K562 (cell line): ENCODE measurements at regions not wholly inside any gene's neighbourhood (a gene's known extent, or its start where the extent isn't known, plus 50 kb on each side); places are given as distances from the start of the nearest gene placed in this dataset.
A peak's percentile ranks its signal among the peaks of the same experiment; 100 is the strongest.

Experiments used
- ATAC-seq: fragments of 200-7000 bp; cut with Tn5 transposase; 3 replicates; pipeline ENCODE4 v1.9.1; 2020; ENCODE audit warnings: moderate library complexity
- BruUV-seq: library from RNA; stranded (reverse); fragments of 400-500 nt; replicated peaks from 2 replicates; lab custom pipeline; 2021; lab: Mats Ljungman, UMichigan
- CTCF ChIA-PET: fragments of 300-600 bp; formaldehyde crosslinking; extraction: SDS; loops from one replicate; lab custom pipeline; 2021; ENCODE audit warnings: low intra/inter-chr PET ratio; lab: Yijun Ruan, JAX
- POLR2A ChIA-PET: fragments of 300-600, 350-650 bp; sonication (Branson Sonifier 250); formaldehyde crosslinking; extraction: SDS; loops from one replicate; lab custom pipeline; 2021; ENCODE audit warnings: antibody characterized with exemption, inconsistent platforms; lab: Yijun Ruan, JAX
- DNase-seq, 4 experiments: peaks; one replicate each; pipeline versions ENCODE4 v3.0.0 to v3.0.0-alpha.2; 2011 to 2018; ENCODE audit warnings: low spot score in 3 of 4, mixed read lengths in 3 of 4; ENCODE audit errors: extremely low read depth in 1 of 4
- FAIRE-seq: peaks from 2 replicates; lab custom pipeline; 2011; peaks lifted over from hg19 to GRCh38; lab: Jason Lieb, UNC
- H2AFZ ChIP-seq: 2 replicates; pipeline ENCODE4 v1.6.0; 2011; ENCODE audit warnings: low read depth, low read length, control low read depth, inconsistent platforms
- H3K27ac ChIP-seq: fragments of 200-600 bp; 3 replicates; pipeline ENCODE4 v1.8.0; 2011; ENCODE audit warnings: low read depth, mild to moderate bottlenecking, control low read depth, inconsistent platforms, low read length, moderate library complexity, mixed read lengths; ENCODE audit errors: extremely low read depth
- H3K27me3 ChIP-seq, 2 experiments: fragments of 300-600 bp in 1 of 2; 2 replicates in 1 of 2; 3 replicates in 1 of 2; pipeline versions ENCODE4 v1.6.0 to v1.8.0; 2011; ENCODE audit warnings: inconsistent platforms in 2 of 2, low read length in 2 of 2, mild to moderate bottlenecking in 1 of 2, mixed read lengths in 1 of 2, moderate library complexity in 1 of 2; ENCODE audit not compliant: control insufficient read depth in 2 of 2, insufficient read depth in 2 of 2
- H3K36me3 ChIP-seq: fragments of 300-600 bp; 3 replicates; pipeline ENCODE4 v1.8.0; 2011; ENCODE audit warnings: mild to moderate bottlenecking, low read length, inconsistent platforms; ENCODE audit not compliant: control insufficient read depth, insufficient read depth
- H3K4me1 ChIP-seq, 2 experiments: fragments of 200-600 bp in 1 of 2; replicated peaks in 1 of 2; 2 replicates in 1 of 2; 3 replicates in 1 of 2; pipeline versions ENCODE4 v1.5.1 to v1.8.0; 2011; ENCODE audit warnings: inconsistent platforms in 2 of 2, low read length in 2 of 2, mild to moderate bottlenecking in 1 of 2, mixed read lengths in 1 of 2, moderate library complexity in 1 of 2; ENCODE audit not compliant: control insufficient read depth in 2 of 2, insufficient read depth in 2 of 2
- H3K4me2 ChIP-seq: 2 replicates; pipeline ENCODE4 v1.6.1; 2011; ENCODE audit warnings: low read length, control low read depth, inconsistent platforms, mixed read lengths; ENCODE audit not compliant: insufficient read depth
- H3K4me3 ChIP-seq: fragments of 200-600 bp; sonication (generic), shearing (Covaris generic); 2 replicates; pipeline ENCODE4 v1.5.1; 2016; ENCODE audit warnings: control low read depth, inconsistent platforms
- H3K79me2 ChIP-seq: fragments of 200-600 bp; 3 replicates; pipeline ENCODE4 v1.8.0; 2011; ENCODE audit warnings: low read length, inconsistent platforms; ENCODE audit not compliant: control insufficient read depth, insufficient read depth
- H3K9ac ChIP-seq, 2 experiments: 2 replicates each; pipeline versions ENCODE4 v1.6.0 to v1.6.1; 2011; ENCODE audit warnings: low read depth in 2 of 2, low read length in 2 of 2, control low read depth in 1 of 2, inconsistent platforms in 1 of 2, mild to moderate bottlenecking in 1 of 2, mixed read lengths in 1 of 2; ENCODE audit not compliant: insufficient read depth in 1 of 2
- H3K9me1 ChIP-seq: one replicate; pipeline ENCODE4 v1.6.0; 2011; ENCODE audit warnings: inconsistent platforms, mild to moderate bottlenecking, low read length, moderate library complexity; ENCODE audit not compliant: control insufficient read depth, insufficient read depth
- H3K9me3 ChIP-seq: replicated peaks from 2 replicates; pipeline ENCODE4 v1.5.1; 2011; ENCODE audit warnings: low read depth, low read length, inconsistent platforms; ENCODE audit not compliant: control insufficient read depth, insufficient read depth
- H4K20me1 ChIP-seq: replicated peaks from 2 replicates; pipeline ENCODE4 v1.6.1; 2011; ENCODE audit warnings: low read length, inconsistent platforms, mixed read lengths; ENCODE audit not compliant: control insufficient read depth, insufficient read depth
- ETV5 ChIP-seq: sonication (generic); formaldehyde crosslinking; IDR thresholded peaks from 2 replicates; pipeline ENCODE4 v1.4.0; 2020; ENCODE audit warnings: low read depth, mild to moderate bottlenecking, missing genetic modification reagents
- GABPA ChIP-seq: fragments of 200-800 bp; sonication (Bioruptor generic); conservative IDR thresholded peaks from 2 replicates; pipeline ENCODE4 v1.6.1; 2016; ENCODE audit warnings: low read depth, missing genetic modification characterization, missing compliant biosample characterization
- HES1 ChIP-seq: fragments of 450-650 bp; IDR thresholded peaks from 2 replicates; pipeline ENCODE4 v1.6.1; 2016; ENCODE audit warnings: low read depth, mild to moderate bottlenecking, moderate library complexity
- LARP7 ChIP-seq: fragments of 450-650 bp; IDR thresholded peaks from 2 replicates; pipeline ENCODE4 v1.6.1; 2016
- NR1H2 ChIP-seq: sonication (generic); formaldehyde crosslinking; IDR thresholded peaks from 2 replicates; pipeline ENCODE4 v1.4.0; 2020; ENCODE audit warnings: mild to moderate bottlenecking, missing genetic modification reagents
- POLR2AphosphoS2 ChIP-seq: IDR thresholded peaks from 2 replicates; pipeline ENCODE4 v1.6.1; 2012; ENCODE audit warnings: low read length, improper control_type of control experiment
- TOE1 ChIP-seq, 2 experiments: fragments of 450-650 bp in 1 of 2; sonication (generic) in 1 of 2; formaldehyde crosslinking in 1 of 2; IDR thresholded peaks; 2 replicates each; pipeline versions ENCODE4 v1.7.1 to v1.8.0; 2016 to 2022; ENCODE audit warnings: borderline replicate concordance in 2 of 2, mild to moderate bottlenecking in 2 of 2, antibody characterized with exemption in 1 of 2, inconsistent platforms in 1 of 2, low read depth in 1 of 2, missing genetic modification reagents in 1 of 2, moderate library complexity in 1 of 2
- YBX1 ChIP-seq: fragments of 450-650 bp; IDR thresholded peaks from 2 replicates; pipeline ENCODE4 v1.7.1; 2016; ENCODE audit warnings: mild to moderate bottlenecking
- WGBS: fragments of 100-300 bp; shearing (Covaris generic); methylation state at CpG from one replicate; pipeline ENCODE4 v1.1.6; 2016; ENCODE audit warnings: low coverage, mixed read lengths; ENCODE audit not compliant: insufficient coverage; ENCODE audit errors: missing lambda C conversion rate; 5-methylcytosine and 5-hydroxymethylcytosine counted together
- in situ Hi-C: fragments of 300-500 bp; cut with MboI; formaldehyde crosslinking; loops from 4 replicates; pipeline ENCODE4 v1.15.0; 2018; ENCODE audit warnings: inconsistent platforms, mixed read lengths
- intact Hi-C: fragments of 100-400 bp; cut with micrococcal nuclease; formaldehyde crosslinking; loops from 2 replicates; pipeline ENCODE4 v1.14.2; 2022
- TF ChIP-seq, protein P1 (sequence below): fragments of 450-650 bp; IDR thresholded peaks from 2 replicates; pipeline ENCODE4 v1.6.1; 2014; ENCODE audit warnings: low read depth, mild to moderate bottlenecking, moderate library complexity, borderline replicate concordance

DNA sequence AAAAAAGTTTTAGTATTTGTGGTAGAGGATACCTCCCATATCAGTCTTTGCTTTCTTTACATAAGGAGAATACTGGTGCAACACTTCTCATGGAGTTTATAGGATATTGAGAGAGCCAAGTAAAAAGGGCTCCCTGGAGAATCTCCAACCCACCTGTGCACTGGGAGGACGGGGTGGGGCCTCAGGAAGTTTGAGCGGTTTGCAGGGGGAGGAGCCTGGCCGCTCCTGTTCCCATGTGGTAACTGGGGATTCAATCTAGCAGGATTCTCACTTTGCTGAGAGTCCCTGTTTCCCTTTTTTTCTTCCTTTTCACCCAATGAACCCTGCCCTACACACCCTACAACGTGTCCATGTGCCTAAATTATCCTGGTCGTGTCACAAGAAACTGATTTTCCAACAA, 82.8 kb downstream of the APTX start:
- BruUV-seq = no TSS peak
- intact Hi-C loops (no loop called here), in situ Hi-C loops (no loop called here)
- Histone ChIP-seq H3K9me1 (no peaks in the 10 kb centered on the region), H3K9me3 (no peaks in the 10 kb centered on the region), H2AFZ (peak overlapping the region; percentile 24; the same call in 1 of the 2 replicates), H4K20me1 (no peaks in the 10 kb centered on the region), H3K36me3 (no peaks in the 10 kb centered on the region), H3K27me3 (no peaks in the 10 kb centered on the region), H3K9ac (no peak overlapping the region), H3K79me2 (no peaks in the 10 kb centered on the region), H3K4me3 (no peak overlapping the region), H3K4me2 (no peak overlapping the region), H3K27ac (no peak overlapping the region), H3K4me1 (no peaks in the 10 kb centered on the region)
- TF ChIP-seq YBX1 = no peak
- TF ChIP-seq ETV5 (CRISPR knock-in tag) = no peak
- no peak for TF ChIP-seq LARP7
- TF ChIP-seq GABPA (tag) = no peak
- no peak for TF ChIP-seq NR1H2 (CRISPR knock-in tag)
- no peak for TF ChIP-seq HES1
- no peak for TF ChIP-seq POLR2AphosphoS2
- TF ChIP-seq TOE1 (IDR thresholded peaks at IDR 0.05; ENCODE audit: borderline replicate concordance) = no peak
- TF ChIP-seq TOE1 (CRISPR knock-in tag; IDR thresholded peaks at IDR 0.05; ENCODE audit: borderline replicate concordance, low read depth) = no peak
- TF ChIP-seq, protein P1, sequence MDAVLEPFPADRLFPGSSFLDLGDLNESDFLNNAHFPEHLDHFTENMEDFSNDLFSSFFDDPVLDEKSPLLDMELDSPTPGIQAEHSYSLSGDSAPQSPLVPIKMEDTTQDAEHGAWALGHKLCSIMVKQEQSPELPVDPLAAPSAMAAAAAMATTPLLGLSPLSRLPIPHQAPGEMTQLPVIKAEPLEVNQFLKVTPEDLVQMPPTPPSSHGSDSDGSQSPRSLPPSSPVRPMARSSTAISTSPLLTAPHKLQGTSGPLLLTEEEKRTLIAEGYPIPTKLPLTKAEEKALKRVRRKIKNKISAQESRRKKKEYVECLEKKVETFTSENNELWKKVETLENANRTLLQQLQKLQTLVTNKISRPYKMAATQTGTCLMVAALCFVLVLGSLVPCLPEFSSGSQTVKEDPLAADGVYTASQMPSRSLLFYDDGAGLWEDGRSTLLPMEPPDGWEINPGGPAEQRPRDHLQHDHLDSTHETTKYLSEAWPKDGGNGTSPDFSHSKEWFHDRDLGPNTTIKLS = no peak
- ChIA-PET POLR2A (no interaction called here), CTCF (no interaction called here)
- WGBS = 3% methylated on average over 4 of the region's 5 CpGs
- no peak for ATAC-seq
- DNase-seq = no peak
- FAIRE-seq = no peak
